Pons (tissue), 1 donor: ENCODE measurements at regions not wholly inside any gene's neighbourhood (a gene's known extent, or its start where the extent isn't known, plus 50 kb on each side); places are given as distances from the start of the nearest gene placed in this dataset.
"Not testable (repeated sequence)": the region's sequence is repeated elsewhere in the genome, so short reads cannot be mapped to it uniquely, and the experiment has no call there.

Experiments used
- DNase-seq: peaks from one replicate; pipeline ENCODE4 v3.0.0-alpha.2; 2016; ENCODE audit warnings: low spot score

GRCh38 chr5:32842813-32843530 lies 131.9 kb downstream of the NPR3 start:
- DNase-seq: no peak

- no peak for DNase-seq
Measured at GRCh38 chr5:32843531-32843895, 132.4 kb downstream of the NPR3 start.

- no peak for DNase-seq
Measured at GRCh38 chr5:32845171-32845570, 134.1 kb downstream of the NPR3 start.

GRCh38 chr5:32848120-32848519 lies 137.0 kb downstream of the NPR3 start:
- DNase-seq: no peak

- no peak for DNase-seq
Measured at GRCh38 chr5:32848681-32849080, 137.6 kb downstream of the NPR3 start.

- no peak for DNase-seq
Measured at GRCh38 chr5:32850817-32851496, 139.8 kb downstream of the NPR3 start.

- no peak for DNase-seq
Measured at GRCh38 chr5:32851559-32852173, 140.5 kb downstream of the NPR3 start.

- no peak for DNase-seq
Measured at GRCh38 chr5:32852535-32852934, 141.4 kb downstream of the NPR3 start.

GRCh38 chr5:32852976-32853375 lies 141.9 kb downstream of the NPR3 start:
- DNase-seq: no peak

- DNase-seq: no peak
Measured at GRCh38 chr5:32854473-32854872, 143.4 kb downstream of the NPR3 start.

GRCh38 chr5:32859211-32859641 lies 148.1 kb downstream of the NPR3 start:
- DNase-seq: no peak

GRCh38 chr5:32865475-32865874 lies 154.4 kb downstream of the NPR3 start:
- DNase-seq: no peak

- no peak for DNase-seq
Measured at GRCh38 chr5:32866138-32866537, 155.0 kb downstream of the NPR3 start.

GRCh38 chr5:32869216-32869615 lies 158.1 kb downstream of the NPR3 start:
- DNase-seq: no peak

- DNase-seq: no peak
Measured at GRCh38 chr5:32876791-32877190, 165.7 kb downstream of the NPR3 start.

GRCh38 chr5:32879364-32879763 lies 168.2 kb downstream of the NPR3 start:
- not testable (repeated sequence) for DNase-seq

GRCh38 chr5:32880796-32881195 lies 169.7 kb downstream of the NPR3 start:
- no peak for DNase-seq

- DNase-seq: no peak
Measured at GRCh38 chr5:32887390-32887789, 176.3 kb downstream of the NPR3 start.

GRCh38 chr5:32889078-32889477 lies 178.0 kb downstream of the NPR3 start:
- DNase-seq: no peak

GRCh38 chr5:32903613-32904012 lies 192.5 kb downstream of the NPR3 start:
- DNase-seq: no peak

- DNase-seq: no peak
Measured at GRCh38 chr5:32908641-32909040, 197.5 kb downstream of the NPR3 start.

- no peak for DNase-seq
Measured at GRCh38 chr5:32909207-32909606, 198.1 kb downstream of the NPR3 start.

- DNase-seq: no peak
Measured at GRCh38 chr5:32916648-32917047, 205.5 kb downstream of the NPR3 start.
